ENCODE measurements at regions not wholly inside any gene's neighbourhood (a gene's known extent, or its start where the extent isn't known, plus 50 kb on each side); places are given as distances from the start of the nearest gene placed in this dataset.

- TF ChIP-seq CTCF (IDR thresholded peaks at IDR 0.05; ENCODE audit: borderline replicate concordance, extremely low read depth, low read length, poor library complexity, severe bottlenecking) (no peak), EZH2 (IDR thresholded peaks at IDR 0.05; ENCODE audit: borderline replicate concordance, low read depth, low read length, severe bottlenecking) (no peak)
These were observed 69.0 kb upstream of the AHI1 start for GRCh38 chr6:135566311-135567068.
